ENCODE measurements at regions not wholly inside any gene's neighbourhood (a gene's known extent, or its start where the extent isn't known, plus 50 kb on each side); places are given as distances from the start of the nearest gene placed in this dataset.

GRCh38 chr2:146734042-146734820 is 1110.6 kb upstream of the ACVR2A start:
- Histone ChIP-seq H2AFZ (peak overlapping the region; percentile 1; the same call in 1 of the 2 replicates), H3K4me2 (no peak overlapping the region), H3K27ac (ENCODE audit: low read depth) (no peak overlapping the region), H3K79me2 (replicated peaks; ENCODE audit: insufficient read depth) (no peaks in the 10 kb centered on the region), H3K27me3 (ENCODE audit: insufficient read depth) (no peaks in the 10 kb centered on the region), H3K9me2 (ENCODE audit: insufficient read depth) (no peaks in the 10 kb centered on the region), H3K36me3 (ENCODE audit: insufficient read depth) (no peaks in the 10 kb centered on the region), H3F3A (replicated peaks; ENCODE audit: low read depth) (no peaks in the 10 kb centered on the region), H3K4me1 (ENCODE audit: insufficient read depth) (no peaks in the 10 kb centered on the region; the same call in 1 of the 2 replicates), H4K20me1 (replicated peaks; ENCODE audit: insufficient read depth) (no peaks in the 10 kb centered on the region), H3K4me3 (no peak overlapping the region)
- Mint-ChIP-seq H3K4me3 (no peak overlapping the region), H3K27me3 (ENCODE audit: insufficient read depth, low read depth, poor library complexity) (no peaks in the 10 kb centered on the region), H3K4me1 (peaks cover 6% of the 10 kb centered on the region; the same call in 2 of the 3 replicates), H3K27ac (no peak overlapping the region), H3K36me3 (ENCODE audit: low read depth) (no peaks in the 10 kb centered on the region), H3K9me3 (no peaks in the 10 kb centered on the region)
- peak; percentile 80 for TF ChIP-seq CTCF (conservative IDR thresholded peaks at IDR 0.05; ENCODE audit: low read depth in 2 of 2)
- no peak for TF ChIP-seq CREB1 (CRISPR knock-in tag; IDR thresholded peaks at IDR 0.05; ENCODE audit: low read depth)
- TF ChIP-seq JUNB (IDR thresholded peaks at IDR 0.05; ENCODE audit: unreplicated experiment), result no peak
- no peak for TF ChIP-seq EZH2phosphoT487 (IDR thresholded peaks at IDR 0.05; ENCODE audit: unreplicated experiment)
- no peak for TF ChIP-seq STAT1 (IDR thresholded peaks at IDR 0.05; ENCODE audit: unreplicated experiment)
- DNase-seq (ENCODE audit: low spot score) (peak; percentile 74), ATAC-seq (peak; percentile 88)

- H3K9me2 ChIP-seq (ENCODE audit: insufficient read depth), result no peaks in the 10 kb centered on the region
- no peaks in the 10 kb centered on the region; the same call in 1 of the 2 replicates for H3K4me1 ChIP-seq (ENCODE audit: insufficient read depth)
- H3K36me3 Mint-ChIP-seq (ENCODE audit: low read depth), result no peaks in the 10 kb centered on the region
- no peak overlapping the region for H3K4me3 Mint-ChIP-seq
- no peak overlapping the region for H2AFZ ChIP-seq
- ATAC-seq (no peak), DNase-seq (ENCODE audit: low spot score) (no peak)
- H3F3A ChIP-seq (replicated peaks; ENCODE audit: low read depth), result no peaks in the 10 kb centered on the region
- no peak overlapping the region for H3K27ac Mint-ChIP-seq
- H3K79me2 ChIP-seq (replicated peaks; ENCODE audit: insufficient read depth), result no peaks in the 10 kb centered on the region
- no peak overlapping the region for H3K4me2 ChIP-seq
- TF ChIP-seq REST (IDR thresholded peaks at IDR 0.05; ENCODE audit: unreplicated experiment), result no peak
- no peak for TF ChIP-seq ZNF462 (CRISPR knock-in tag; IDR thresholded peaks at IDR 0.05)
- no peak for TF ChIP-seq EZH2 (IDR thresholded peaks at IDR 0.05; ENCODE audit: low read depth, unreplicated experiment)
- H3K9me3 Mint-ChIP-seq, result no peaks in the 10 kb centered on the region
- no peaks in the 10 kb centered on the region for H4K20me1 ChIP-seq (replicated peaks; ENCODE audit: insufficient read depth)
- no peaks in the 10 kb centered on the region for H3K36me3 ChIP-seq (ENCODE audit: insufficient read depth)
- no peaks in the 10 kb centered on the region for H3K27me3 Mint-ChIP-seq (ENCODE audit: insufficient read depth, low read depth, poor library complexity)
- H3K27ac ChIP-seq (ENCODE audit: low read depth), result no peak overlapping the region
- H3K4me1 Mint-ChIP-seq, result peaks cover 6% of the 10 kb centered on the region; the same call in 2 of the 3 replicates
- H3K27me3 ChIP-seq (ENCODE audit: insufficient read depth), result no peaks in the 10 kb centered on the region
- no peak overlapping the region for H3K4me3 ChIP-seq
Measured at GRCh38 chr2:146730882-146731281, 1113.9 kb upstream of the ACVR2A start.

All from GM23338 (cell line).